ENCODE measurements at regions not wholly inside any gene's neighbourhood (a gene's known extent, or its start where the extent isn't known, plus 50 kb on each side); places are given as distances from the start of the nearest gene placed in this dataset.

GRCh38 chr7:32299133-32299702 is 191.0 kb downstream of the LSM5 start:
- peak overlapping the region; percentile 83 for H2AFZ ChIP-seq (ENCODE audit: control insufficient read depth, low read length)

GRCh38 chr7:32298408-32299132 is 191.6 kb downstream of the LSM5 start:
- peak overlapping the region; percentile 86 for H3K4me2 ChIP-seq (ENCODE audit: control insufficient read depth, extremely low read depth, insufficient read depth, low read depth, low read length)
- FAIRE-seq (no peak), DNase-seq (ENCODE audit: low read depth, low spot score) (no peak)
- dilution Hi-C loops (cut with MboI; ENCODE audit: extremely low pct_ligation_motif_present, low sequenced_read_pairs), result no loop called here
- peak overlapping the region; percentile 38 to 49 (median 44) for H3K4me3 ChIP-seq (ENCODE audit: control insufficient read depth in 2 of 3, extremely low read depth in 1 of 3, insufficient read depth in 2 of 3, low read depth in 1 of 3, low read length in 3 of 3)
- H3K36me3 ChIP-seq (ENCODE audit: control insufficient read depth in 2 of 2, extremely low read depth in 1 of 2, insufficient read depth in 2 of 2, low read length in 2 of 2), result no peaks in the 10 kb centered on the region
- no peak overlapping the region for H3K9ac ChIP-seq (ENCODE audit: control insufficient read depth, extremely low read depth, insufficient read depth, low read length)
- no peaks in the 10 kb centered on the region for H3K4me1 ChIP-seq (ENCODE audit: control insufficient read depth, extremely low read depth, insufficient read depth, low read length)
- no peaks in the 10 kb centered on the region for H3K79me2 ChIP-seq (ENCODE audit: control insufficient read depth, insufficient read depth, low read length)
- TF ChIP-seq, protein P1, sequence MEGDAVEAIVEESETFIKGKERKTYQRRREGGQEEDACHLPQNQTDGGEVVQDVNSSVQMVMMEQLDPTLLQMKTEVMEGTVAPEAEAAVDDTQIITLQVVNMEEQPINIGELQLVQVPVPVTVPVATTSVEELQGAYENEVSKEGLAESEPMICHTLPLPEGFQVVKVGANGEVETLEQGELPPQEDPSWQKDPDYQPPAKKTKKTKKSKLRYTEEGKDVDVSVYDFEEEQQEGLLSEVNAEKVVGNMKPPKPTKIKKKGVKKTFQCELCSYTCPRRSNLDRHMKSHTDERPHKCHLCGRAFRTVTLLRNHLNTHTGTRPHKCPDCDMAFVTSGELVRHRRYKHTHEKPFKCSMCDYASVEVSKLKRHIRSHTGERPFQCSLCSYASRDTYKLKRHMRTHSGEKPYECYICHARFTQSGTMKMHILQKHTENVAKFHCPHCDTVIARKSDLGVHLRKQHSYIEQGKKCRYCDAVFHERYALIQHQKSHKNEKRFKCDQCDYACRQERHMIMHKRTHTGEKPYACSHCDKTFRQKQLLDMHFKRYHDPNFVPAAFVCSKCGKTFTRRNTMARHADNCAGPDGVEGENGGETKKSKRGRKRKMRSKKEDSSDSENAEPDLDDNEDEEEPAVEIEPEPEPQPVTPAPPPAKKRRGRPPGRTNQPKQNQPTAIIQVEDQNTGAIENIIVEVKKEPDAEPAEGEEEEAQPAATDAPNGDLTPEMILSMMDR (optimal IDR thresholded peaks at IDR 0.05 in 1 of 3, IDR thresholded peaks at IDR 0.05 in 1 of 3, conservative IDR thresholded peaks at IDR 0.05 in 1 of 3; ENCODE audit: extremely low read depth in 1 of 3, insufficient read depth in 2 of 3, low read length in 3 of 3), result no peak
- peak overlapping the region; percentile 83 for H2AFZ ChIP-seq (ENCODE audit: control insufficient read depth, low read length)
- no peak overlapping the region for H3K27ac ChIP-seq (ENCODE audit: control insufficient read depth, insufficient read depth, low read length)
- H3K27me3 ChIP-seq (ENCODE audit: control insufficient read depth, extremely low read depth, insufficient read depth, low read length), result peaks cover 46% of the 10 kb centered on the region
- no peaks in the 10 kb centered on the region for H3K9me3 ChIP-seq (ENCODE audit: control insufficient read depth, low read depth, low read length)
- H4K20me1 ChIP-seq (ENCODE audit: control insufficient read depth, extremely low read depth, insufficient read depth, low read length), result no peaks in the 10 kb centered on the region
- no peaks in the 10 kb centered on the region for H3K9me1 ChIP-seq (ENCODE audit: control insufficient read depth, extremely low read depth, insufficient read depth, low read length)

More at GRCh38 chr7:32299133-32299702, 191.0 kb downstream of the LSM5 start:
- no peak overlapping the region for H3K9ac ChIP-seq (ENCODE audit: control insufficient read depth, extremely low read depth, insufficient read depth, low read length)
- peak overlapping the region; percentile 38 to 49 (median 44) for H3K4me3 ChIP-seq (ENCODE audit: control insufficient read depth in 2 of 3, extremely low read depth in 1 of 3, insufficient read depth in 2 of 3, low read depth in 1 of 3, low read length in 3 of 3)
- H4K20me1 ChIP-seq (ENCODE audit: control insufficient read depth, extremely low read depth, insufficient read depth, low read length), result no peaks in the 10 kb centered on the region
- no peaks in the 10 kb centered on the region for H3K79me2 ChIP-seq (ENCODE audit: control insufficient read depth, insufficient read depth, low read length)
- TF ChIP-seq EZH2 (IDR thresholded peaks at IDR 0.05; ENCODE audit: low read length), result peak; percentile 69
- TF ChIP-seq, protein P1 (optimal IDR thresholded peaks at IDR 0.05 in 1 of 3, IDR thresholded peaks at IDR 0.05 in 1 of 3, conservative IDR thresholded peaks at IDR 0.05 in 1 of 3; ENCODE audit: extremely low read depth in 1 of 3, insufficient read depth in 2 of 3, low read length in 3 of 3), result no peak
- peaks cover 42% of the 10 kb centered on the region for H3K27me3 ChIP-seq (ENCODE audit: control insufficient read depth, extremely low read depth, insufficient read depth, low read length)
- no peaks in the 10 kb centered on the region for H3K4me1 ChIP-seq (ENCODE audit: control insufficient read depth, extremely low read depth, insufficient read depth, low read length)
- H3K9me3 ChIP-seq (ENCODE audit: control insufficient read depth, low read depth, low read length), result no peaks in the 10 kb centered on the region
- dilution Hi-C loops (cut with MboI; ENCODE audit: extremely low pct_ligation_motif_present, low sequenced_read_pairs), result no loop called here
- peak overlapping the region; percentile 86 for H3K4me2 ChIP-seq (ENCODE audit: control insufficient read depth, extremely low read depth, insufficient read depth, low read depth, low read length)
- no peak overlapping the region for H3K27ac ChIP-seq (ENCODE audit: control insufficient read depth, insufficient read depth, low read length)
- FAIRE-seq (no peak), DNase-seq (ENCODE audit: low read depth, low spot score) (no peak)
- H3K9me1 ChIP-seq (ENCODE audit: control insufficient read depth, extremely low read depth, insufficient read depth, low read length), result no peaks in the 10 kb centered on the region
- H3K36me3 ChIP-seq (ENCODE audit: control insufficient read depth in 2 of 2, extremely low read depth in 1 of 2, insufficient read depth in 2 of 2, low read length in 2 of 2), result no peaks in the 10 kb centered on the region
